Inflammatory macrophage (primary cell): ENCODE measurements at regions not wholly inside any gene's neighbourhood (a gene's known extent, or its start where the extent isn't known, plus 50 kb on each side); places are given as distances from the start of the nearest gene placed in this dataset.
A peak's percentile ranks its signal among the peaks of the same experiment; 100 is the strongest.

Experiments
- DNase-seq, 2 donors: peaks; one replicate each; pipeline ENCODE4 v3.0.0-alpha.2; 2020 to 2022

DNA sequence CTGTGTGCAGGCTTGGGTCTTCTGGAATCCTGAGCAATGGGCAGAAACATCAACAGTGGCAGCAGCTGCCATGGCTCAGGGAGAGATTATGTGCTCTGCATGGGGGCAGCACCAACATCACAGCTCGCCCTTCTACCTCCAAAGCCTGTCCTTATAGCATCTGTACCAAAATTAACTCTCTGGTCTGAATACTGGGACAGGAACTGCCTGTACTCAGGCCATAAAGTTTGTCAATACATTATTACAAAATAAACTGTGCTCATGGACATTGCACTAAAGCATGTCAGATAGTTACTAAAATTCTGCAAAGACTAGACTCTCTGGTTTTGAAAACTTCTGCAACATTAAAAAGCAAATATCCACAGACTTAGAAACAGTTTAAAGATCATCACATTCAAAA lies 91.6 kb downstream of the ZC3H11B start:
- no peak for DNase-seq

- DNase-seq = no peak
Observed at GRCh38 chr1:219520241-219520640, 92.7 kb downstream of the ZC3H11B start.

- no peak for DNase-seq
Observed at GRCh38 chr1:219518907-219519248, 94.0 kb downstream of the ZC3H11B start.

DNA sequence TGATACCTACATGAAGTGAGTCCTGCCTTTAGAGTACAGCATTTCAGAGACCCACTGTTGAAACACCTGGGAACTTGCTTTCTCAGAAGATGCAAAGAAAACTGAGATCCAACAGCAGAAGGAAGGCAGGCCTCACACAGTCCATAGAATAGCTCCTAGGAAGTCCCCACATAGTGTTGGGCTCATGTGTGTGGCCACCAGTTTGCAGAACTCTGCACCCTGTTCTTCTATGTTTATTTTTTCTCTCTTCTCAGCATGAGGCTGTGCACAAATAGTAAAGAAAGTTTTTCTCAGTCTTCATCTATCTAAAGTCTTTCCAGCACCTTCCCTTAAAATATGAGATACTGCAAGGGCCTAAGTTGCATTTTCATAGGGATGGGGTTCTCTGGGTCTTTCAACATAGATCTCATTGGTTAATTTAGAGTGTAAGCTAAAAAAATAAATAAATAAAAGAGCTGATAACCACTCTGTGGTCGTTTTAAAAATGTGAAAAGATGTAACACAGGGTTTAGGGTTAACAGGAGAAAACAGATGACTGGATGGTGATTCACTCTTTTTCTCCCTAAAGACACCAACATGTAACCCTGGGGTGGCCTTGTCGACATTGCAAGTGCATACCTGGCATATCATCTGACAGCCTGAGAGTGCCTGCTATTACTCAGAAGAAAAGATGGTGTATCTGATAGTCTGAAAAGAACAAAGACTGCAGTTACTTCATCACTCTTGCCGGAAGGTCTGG lies 94.6 kb downstream of the ZC3H11B start:
- DNase-seq = no peak

DNA sequence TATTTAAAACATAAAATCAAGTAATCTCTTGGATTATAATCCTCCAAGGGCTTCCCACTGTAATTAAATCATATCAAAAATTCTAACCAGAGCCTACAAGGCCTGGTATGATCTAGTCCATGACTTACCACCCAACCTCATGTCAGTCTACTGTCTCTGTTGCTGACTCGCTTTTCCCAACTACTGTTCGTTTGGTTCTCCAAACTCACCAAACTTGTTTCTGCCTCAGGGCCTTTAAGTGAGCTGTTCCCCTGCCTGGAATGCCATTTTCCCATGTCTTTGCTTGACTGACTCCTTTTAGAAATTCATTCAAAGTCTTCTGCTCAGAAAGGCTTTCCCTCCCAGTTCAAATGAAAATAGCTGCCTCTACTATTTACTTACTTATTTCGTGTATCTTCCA lies 95.9 kb downstream of the ZC3H11B start:
- no peak for DNase-seq

DNA sequence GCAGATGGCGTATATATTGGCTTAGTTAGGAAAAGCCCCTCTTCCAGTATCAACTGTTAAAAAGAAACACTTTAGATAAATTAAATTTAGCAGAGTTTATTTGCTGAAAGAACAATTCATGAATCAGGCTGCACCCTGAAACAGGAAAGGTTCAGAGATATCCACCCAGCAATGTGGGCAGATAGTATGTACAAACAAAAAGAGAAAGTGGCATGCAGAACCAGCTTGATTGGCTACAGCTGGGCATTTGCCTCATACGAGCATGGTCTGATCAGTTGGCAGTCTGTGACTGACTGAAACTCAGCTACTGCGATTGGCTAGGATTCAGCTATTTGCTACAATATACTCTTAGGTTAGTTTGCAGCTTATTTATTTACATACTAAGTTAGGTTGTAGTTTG lies 98.2 kb downstream of the ZC3H11B start:
- DNase-seq = no peak

- DNase-seq = no peak
Observed at GRCh38 chr1:219507437-219507836, 105.5 kb downstream of the ZC3H11B start.

GRCh38 chr1:219506936-219507335 lies 106.0 kb downstream of the ZC3H11B start:
- no peak for DNase-seq

DNA sequence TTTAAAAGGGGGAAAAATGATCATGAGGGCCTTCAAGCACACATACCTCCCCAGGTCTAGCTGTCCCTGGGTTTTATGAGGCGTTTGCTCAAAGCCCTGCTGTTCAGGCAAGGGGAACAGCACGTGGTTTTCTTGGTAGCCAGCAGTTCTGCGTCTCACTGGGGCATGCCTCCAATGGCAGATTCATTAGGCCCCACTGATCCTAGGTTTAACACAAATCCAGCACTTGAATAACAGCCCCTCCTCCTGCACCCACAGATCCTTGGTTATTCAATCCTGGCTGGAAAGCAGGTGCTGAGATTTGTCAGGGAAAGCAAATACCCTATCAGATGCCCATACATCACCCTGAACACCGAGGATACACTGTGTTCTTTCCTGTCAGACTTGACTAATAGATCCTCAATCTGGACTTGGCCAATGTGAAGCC lies 106.4 kb downstream of the ZC3H11B start:
- no peak for DNase-seq

GRCh38 chr1:219505886-219506285 lies 107.0 kb downstream of the ZC3H11B start:
- DNase-seq = no peak

DNA sequence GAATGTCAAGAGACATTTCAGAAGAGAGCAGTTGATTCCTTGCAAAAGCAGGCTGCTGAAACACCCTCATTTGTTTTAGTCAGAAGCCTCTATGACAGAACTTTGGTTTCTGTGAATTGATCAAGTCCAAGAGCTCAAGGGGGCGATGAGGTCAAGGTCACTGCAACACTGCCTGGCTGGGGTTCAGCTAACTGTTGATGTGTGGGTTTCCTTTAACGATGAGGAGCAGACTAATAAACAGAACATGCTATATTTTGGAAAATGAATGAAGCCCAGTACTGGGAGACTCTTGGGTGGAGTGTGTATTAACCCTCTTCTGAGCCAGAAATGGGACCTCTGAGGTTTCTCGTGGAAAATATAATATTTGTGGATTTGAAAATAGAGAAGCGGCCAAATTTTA lies 109.3 kb downstream of the ZC3H11B start:
- no peak for DNase-seq

- DNase-seq = no peak
Observed at GRCh38 chr1:219500327-219500897, 112.5 kb downstream of the ZC3H11B start.

DNA sequence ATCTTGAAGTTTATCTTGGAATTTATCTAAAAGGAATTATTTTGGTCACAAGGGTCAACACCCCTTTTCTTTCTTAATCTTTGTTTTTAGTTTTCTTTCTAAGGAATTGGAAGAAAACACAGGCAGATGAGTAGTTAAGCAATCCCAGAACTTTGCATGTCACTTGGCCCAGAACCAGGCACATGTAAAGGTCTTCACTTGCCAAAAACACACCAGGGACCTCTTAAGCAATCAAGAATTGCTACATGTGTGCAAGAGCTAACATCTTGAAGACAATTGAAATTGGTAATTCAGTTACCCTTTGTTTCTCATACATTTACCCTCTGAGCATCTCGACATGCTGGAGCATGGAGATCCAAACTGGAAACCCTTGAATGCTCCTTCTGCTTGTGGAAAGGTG lies 114.2 kb downstream of the ZC3H11B start:
- peak in 1 of 2 donors; percentile 31 for DNase-seq

GRCh38 chr1:219495737-219496408 lies 117.0 kb downstream of the ZC3H11B start:
- DNase-seq = no peak

GRCh38 chr1:219492717-219493116 lies 120.2 kb downstream of the ZC3H11B start:
- DNase-seq = no peak

- peak; percentile 25 to 66 for DNase-seq
Observed at GRCh38 chr1:219490566-219490965, 122.3 kb downstream of the ZC3H11B start.

GRCh38 chr1:219489636-219490035 lies 123.3 kb downstream of the ZC3H11B start:
- DNase-seq = no peak

DNA sequence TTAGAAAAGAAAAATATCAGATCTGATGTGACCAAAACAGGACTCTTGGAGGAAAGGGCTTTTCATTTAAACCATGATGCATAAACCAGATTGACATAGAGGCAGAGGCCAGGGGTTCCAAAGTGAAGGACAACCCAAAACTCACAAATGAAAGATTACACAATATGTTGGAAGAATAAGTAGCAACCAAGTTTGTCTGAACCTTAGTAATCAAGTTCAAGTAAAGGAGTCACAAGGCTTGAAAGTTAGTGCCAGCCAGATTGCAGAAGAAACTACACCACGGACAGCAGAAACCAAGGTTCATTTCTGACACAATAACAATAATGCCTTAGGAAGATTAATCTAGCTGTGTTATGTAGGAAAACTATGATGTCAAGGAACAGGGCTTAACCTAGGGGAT lies 124.6 kb downstream of the ZC3H11B start:
- peak in 1 of 2 donors; percentile 14 for DNase-seq

DNA sequence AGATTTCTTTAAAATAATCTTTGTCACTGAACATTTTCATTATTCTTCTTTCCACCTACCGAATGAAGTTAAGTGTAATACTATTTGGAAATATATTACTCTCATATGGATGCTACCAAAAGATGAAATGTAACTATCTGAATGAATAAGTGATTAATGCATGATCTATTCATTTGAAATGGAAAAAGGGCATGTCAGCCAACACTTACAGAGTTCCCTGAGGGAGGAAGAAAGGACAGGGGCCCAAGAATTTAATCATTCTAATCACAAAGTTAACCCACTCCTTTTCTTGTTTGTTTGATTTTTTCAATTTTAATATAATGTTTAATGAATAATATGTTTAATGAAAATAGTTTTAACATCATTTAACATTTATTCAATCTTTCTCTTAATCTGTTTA lies 129.4 kb downstream of the ZC3H11B start:
- no peak for DNase-seq

DNA sequence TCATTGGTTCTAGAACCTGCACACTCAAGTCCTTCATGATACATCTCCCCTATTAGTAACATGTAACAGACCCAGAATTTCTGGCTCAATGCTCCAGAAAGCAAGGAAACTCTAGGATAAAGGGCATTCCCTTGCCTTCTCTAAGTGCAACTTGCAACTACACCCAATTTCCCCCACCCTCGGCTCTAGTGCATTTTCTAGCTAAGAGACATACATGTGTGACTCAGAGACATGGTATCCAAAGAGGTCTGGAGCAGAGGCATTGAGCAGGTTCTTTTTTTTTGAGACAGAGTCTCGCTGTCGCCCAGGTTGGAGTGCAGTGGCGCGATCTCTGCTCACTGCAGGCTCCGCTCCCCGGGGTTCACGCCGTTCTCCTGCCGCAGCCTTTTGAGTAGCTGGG lies 132.9 kb downstream of the ZC3H11B start:
- no peak for DNase-seq

- no peak for DNase-seq
Observed at GRCh38 chr1:219478811-219479210, 134.1 kb downstream of the ZC3H11B start.

DNA sequence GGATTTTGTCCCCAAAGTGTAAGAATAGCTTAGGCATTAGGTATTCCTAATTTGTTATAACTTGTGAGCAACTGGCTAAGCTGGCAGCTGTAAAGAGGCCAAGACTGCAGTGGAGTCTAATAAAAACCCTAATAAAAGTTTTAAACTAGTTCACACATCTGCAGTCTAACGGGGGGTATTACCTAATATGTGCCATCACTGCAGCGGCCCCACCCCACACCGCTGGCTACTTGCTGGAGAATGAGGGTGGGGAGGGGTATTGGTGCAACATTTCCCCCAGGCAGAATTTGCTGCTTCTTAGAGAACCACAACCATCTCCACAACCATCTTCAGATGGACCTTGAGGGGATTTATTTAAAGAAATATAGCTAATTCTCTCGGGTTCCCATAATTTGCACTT lies 135.0 kb downstream of the ZC3H11B start:
- no peak for DNase-seq

DNA sequence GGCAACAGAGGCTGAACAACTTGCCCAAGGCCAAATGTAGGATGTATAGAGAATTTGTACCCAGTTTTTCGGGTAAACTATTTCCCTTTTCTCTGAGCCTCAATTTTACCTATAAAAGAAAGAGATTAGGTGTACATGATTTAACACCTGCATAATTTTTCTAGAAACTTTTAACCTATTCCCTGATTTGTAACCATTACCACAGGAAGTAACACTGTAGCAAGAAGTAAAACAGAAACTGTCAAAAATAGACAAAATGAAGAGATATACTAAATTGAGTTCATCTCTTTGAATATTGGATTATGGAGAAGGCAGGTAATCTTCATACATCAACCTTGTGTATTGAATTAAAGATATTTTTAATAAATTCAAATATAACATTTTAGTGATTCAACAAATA lies 136.2 kb downstream of the ZC3H11B start:
- no peak for DNase-seq

DNA sequence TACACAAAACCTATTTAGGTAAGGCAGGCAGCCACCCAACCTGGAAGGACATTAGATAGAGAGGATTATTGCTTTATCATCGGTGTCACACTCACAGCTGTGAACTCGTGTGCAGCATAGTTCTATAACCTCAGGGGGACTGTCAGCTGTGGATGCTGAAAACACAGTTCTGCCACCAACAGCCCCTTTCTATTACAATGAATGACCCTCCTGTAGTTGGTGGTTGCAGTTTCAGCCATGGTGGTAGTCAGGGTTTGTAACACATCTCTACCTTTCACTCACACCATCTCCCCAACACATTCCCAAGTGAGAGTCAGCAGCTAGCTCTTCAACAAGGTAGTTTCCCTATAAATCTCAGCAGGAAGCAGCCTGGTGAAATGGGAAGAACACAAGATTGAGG lies 136.8 kb downstream of the ZC3H11B start:
- DNase-seq = no peak
